Loucy (cell line): ENCODE measurements at regions not wholly inside any gene's neighbourhood (a gene's known extent, or its start where the extent isn't known, plus 50 kb on each side); places are given as distances from the start of the nearest gene placed in this dataset.

Source experiments
- CTCF ChIP-seq: fragments of 200-600 bp; sonication (generic); conservative IDR thresholded peaks from 2 replicates; pipeline ENCODE4 v1.5.1; 2014; ENCODE audit warnings: mild to moderate bottlenecking, antibody characterized with exemption, low read length
- EZH2phosphoT487 ChIP-seq: fragments of 200-600 bp; IDR thresholded peaks from 2 replicates; pipeline ENCODE4 v1.6.1; 2018; ENCODE audit warnings: antibody characterized with exemption, mild to moderate bottlenecking, moderate library complexity, borderline replicate concordance

- TF ChIP-seq CTCF, result no peak
- no peak for TF ChIP-seq EZH2phosphoT487
These were observed 848.2 kb downstream of the USP25 start for GRCh38 chr21:16577975-16578374.
